ENCODE measurements at regions not wholly inside any gene's neighbourhood (a gene's known extent, or its start where the extent isn't known, plus 50 kb on each side); places are given as distances from the start of the nearest gene placed in this dataset.

DNA sequence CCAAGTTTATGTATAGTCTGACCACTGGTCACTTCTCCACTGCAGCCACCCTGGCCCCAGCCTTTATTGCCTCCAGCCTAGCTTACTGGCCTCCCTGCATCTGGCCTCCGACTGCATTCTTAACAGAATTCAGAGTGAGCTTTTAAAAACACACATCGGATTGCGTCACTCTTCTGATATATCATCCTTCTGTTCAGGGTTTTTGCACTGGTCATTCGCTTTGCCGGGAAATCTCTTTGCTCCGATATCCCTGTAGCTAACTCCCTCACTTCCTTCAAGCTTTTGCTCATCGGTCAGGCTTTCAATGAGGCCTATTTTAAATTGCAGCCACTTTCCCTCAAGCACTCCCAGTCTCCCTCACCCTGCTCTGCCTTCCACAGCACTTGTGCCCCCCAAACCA lies 101.6 kb upstream of the DLX2 start:
- no peak for DNase-seq (ENCODE audit: low spot score)

DNA sequence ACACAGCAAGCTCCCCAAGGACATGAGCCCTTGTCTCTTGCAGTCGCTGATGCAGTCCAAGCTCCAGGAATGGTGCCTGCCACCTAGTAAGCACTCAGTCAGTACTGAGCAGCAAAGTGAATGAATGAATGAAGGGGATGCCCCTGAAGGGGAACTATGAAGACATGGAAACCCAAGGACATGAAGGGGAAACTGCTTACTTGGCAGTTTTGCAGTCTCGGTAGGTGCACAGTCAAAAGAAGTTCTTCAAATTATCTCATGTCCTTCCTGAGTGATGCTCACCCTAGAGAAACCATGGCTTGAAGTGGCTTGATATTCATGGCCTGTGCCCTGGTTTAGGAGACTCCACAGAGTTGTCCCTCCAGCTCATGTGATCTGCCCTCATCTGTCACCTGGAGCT lies 102.1 kb upstream of the DLX2 start:
- DNase-seq (ENCODE audit: low spot score): no peak

GRCh38 chr2:172205292-172205691 lies 102.6 kb upstream of the DLX2 start:
- no peak for DNase-seq (ENCODE audit: low spot score)

DNA sequence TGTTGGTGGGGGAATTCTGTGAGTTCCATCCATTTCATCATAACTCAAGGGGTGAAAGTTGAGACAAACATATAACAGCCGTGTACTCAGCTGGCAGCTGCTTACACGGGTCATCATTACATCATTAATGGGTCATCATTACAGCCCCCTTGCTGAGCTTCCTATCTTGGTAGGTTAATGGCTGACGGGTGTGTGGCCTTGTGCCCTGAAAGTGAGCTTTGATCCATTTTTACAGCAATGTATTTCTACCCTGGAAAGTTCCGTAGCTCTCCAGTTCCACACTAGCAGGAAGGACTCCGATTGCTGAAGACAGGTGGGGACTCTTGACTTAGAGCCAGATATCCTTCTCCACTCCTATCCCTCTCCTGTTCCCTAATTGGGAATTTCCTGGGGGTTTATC lies 105.2 kb upstream of the DLX2 start:
- DNase-seq (ENCODE audit: low spot score): no peak

- DNase-seq (ENCODE audit: low spot score): no peak
These were observed 106.2 kb upstream of the DLX2 start for GRCh38 chr2:172208791-172209325.

- DNase-seq (ENCODE audit: low spot score): no peak
These were observed 107.9 kb upstream of the DLX2 start for GRCh38 chr2:172210599-172210998.

- DNase-seq (ENCODE audit: low spot score): no peak
These were observed 108.8 kb upstream of the DLX2 start for GRCh38 chr2:172211512-172211911.

GRCh38 chr2:172213116-172213860 lies 110.6 kb upstream of the DLX2 start:
- no peak for DNase-seq (ENCODE audit: low spot score)

DNA sequence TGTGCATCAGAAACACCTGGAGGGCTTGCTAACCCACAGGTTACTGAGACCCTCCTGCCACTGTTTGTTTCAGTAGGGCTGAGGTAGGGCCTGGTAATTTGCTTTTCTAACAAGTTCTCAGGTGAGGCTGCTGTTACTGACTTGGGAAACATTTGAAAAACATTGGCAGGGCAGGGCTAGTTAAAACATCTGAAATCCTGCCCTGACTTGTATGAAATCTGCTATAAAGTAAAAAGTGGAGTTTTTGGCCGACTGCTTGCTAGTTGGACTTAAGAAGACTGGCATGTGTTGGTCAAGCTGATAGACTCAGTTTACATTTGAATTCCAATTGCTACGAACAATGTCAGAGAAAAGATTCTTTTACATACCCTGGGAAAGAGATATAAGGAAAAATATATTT lies 111.6 kb upstream of the DLX2 start:
- DNase-seq (ENCODE audit: low spot score): no peak

DNA sequence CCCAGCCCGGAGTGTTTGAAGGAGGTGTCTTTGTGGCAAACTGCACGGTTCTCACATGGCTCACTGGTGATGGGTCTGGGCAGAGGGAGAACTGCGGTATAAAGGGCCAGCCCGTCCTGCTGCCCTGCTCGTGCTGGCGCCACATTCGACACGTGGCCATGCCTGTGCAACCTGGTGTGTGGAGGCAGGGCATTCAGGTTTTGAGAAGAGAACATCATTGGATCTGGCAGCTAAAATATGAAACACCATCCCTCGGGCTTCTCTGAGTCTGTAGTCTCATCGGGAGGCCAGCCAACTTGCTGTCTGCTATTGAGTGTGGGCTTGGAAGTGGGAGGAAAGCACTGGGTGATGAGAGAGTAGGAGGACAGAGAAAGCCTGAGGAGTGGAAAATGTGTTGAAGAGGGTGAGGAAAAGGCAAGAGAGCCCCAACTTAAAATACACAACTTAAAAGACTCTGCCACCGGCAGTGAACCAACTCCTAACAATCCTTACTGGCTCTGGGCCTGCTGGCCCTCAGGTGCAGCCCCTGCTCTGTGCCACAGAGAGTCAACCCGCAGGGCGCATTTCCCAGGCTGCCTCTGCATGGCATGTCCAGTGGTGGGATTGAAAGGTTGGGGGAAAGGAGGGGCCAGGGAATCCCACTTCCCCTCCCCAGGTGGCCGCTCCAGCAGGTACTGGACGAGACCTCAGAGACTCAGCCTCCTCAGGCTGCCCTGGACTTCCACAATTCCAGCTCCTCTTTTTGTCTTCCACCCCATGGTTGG lies 112.7 kb upstream of the DLX2 start:
- no peak for DNase-seq (ENCODE audit: low spot score)

DNA sequence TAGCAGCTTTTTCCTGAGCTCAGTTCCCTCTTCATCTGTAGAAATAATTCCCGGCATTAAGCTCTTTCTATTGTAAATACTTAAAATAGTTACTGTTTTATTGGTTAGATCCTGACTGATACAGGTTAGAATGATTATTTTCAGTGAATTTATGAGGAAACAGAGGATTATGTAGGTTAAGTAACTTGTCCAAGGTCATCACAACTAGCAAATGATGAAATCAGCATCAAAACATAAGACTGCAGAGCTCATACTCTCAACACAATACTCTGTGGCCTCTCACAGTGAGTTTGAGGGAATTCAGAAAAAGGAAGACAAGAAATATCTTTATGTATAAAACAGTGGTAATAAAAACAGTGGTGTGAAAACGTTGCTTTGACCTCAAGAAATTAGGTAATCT lies 113.2 kb upstream of the DLX2 start:
- DNase-seq (ENCODE audit: low spot score): no peak

GRCh38 chr2:172216477-172216876 lies 113.8 kb upstream of the DLX2 start:
- no peak for DNase-seq (ENCODE audit: low spot score)

DNA sequence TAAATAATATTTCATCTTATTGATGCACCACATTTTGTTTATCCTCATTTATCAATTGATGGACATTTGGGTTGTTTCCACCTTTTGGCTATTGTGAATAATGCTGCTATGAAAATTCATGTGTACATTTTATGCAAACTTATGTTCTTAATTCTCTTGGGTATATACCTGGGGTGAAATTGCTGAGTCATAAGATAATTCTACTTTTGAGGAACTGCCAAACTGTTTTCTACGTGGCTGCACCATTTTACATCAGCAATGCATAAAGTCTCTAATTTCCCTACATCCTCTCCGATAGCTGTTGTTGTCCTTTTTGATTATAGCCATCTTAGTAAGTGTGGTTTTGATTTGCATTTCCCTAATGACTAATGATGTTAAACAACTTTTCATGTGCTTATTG lies 116.5 kb upstream of the DLX2 start:
- no peak for DNase-seq (ENCODE audit: low spot score)

DNA sequence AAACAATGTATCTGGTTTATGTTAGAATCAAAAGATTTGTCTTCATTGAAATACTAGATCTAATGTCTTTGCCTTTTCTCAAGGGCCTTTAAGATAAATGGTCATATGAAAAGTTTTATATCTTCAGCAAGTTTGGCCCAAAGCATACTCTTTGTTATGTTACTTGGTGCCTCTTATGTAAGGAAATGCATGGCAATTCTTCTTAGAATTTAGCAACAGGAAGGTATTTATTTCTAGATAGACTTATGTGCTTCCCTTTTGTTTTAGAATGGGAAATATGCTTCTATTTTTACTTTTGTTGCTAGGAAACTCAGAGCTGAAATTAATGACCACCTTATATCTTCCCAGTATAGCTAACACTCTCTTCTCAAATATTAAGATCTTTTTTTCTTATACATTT lies 117.4 kb upstream of the DLX2 start:
- DNase-seq (ENCODE audit: low spot score): no peak

- no peak for DNase-seq (ENCODE audit: low spot score)
These were observed 120.9 kb upstream of the DLX2 start for GRCh38 chr2:172223601-172224054.

DNA sequence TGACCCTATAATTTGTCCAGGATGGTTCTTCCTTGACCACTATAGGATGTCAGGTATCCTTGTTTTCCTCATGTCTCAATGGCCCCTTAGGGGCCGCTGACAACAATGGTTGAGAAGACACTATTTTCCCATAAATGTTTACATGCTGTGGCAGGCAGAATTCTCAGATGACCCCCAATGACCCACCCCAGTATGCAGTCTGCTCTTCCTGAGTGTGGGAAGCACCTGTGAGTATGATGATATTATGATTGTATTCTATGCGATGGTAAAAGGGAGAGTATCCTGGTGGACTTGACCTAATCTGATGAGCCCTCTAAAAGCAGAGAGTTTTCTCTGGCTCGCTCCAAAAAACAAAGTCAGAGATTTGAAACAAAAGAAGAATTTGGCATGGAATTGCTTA lies 123.1 kb upstream of the DLX2 start:
- DNase-seq (ENCODE audit: low spot score): no peak

GRCh38 chr2:172226244-172227061 lies 123.8 kb upstream of the DLX2 start:
- no peak for DNase-seq (ENCODE audit: low spot score)

DNA sequence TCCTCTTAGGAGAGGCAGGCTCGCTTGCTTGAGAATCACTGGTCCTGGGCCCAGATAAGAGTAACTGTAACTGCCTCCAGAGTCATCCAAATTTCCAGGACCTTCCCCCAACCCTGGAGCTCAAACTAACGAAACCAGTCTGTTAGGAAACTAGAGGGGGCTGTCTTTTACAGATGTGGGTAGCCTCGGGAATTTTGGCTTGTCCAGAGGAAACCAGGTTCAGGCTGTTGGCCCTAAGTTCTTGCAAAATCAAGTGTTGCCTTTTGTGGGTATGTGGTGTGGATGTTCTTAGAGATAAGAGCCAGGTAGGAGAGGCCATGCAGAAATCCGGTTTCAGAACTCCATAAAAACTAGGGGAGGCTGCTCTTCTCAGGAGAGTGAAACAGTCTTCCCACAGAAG lies 125.0 kb upstream of the DLX2 start:
- DNase-seq (ENCODE audit: low spot score): no peak

GRCh38 chr2:172228177-172228808 lies 125.6 kb upstream of the DLX2 start:
- no peak for DNase-seq (ENCODE audit: low spot score)

DNA sequence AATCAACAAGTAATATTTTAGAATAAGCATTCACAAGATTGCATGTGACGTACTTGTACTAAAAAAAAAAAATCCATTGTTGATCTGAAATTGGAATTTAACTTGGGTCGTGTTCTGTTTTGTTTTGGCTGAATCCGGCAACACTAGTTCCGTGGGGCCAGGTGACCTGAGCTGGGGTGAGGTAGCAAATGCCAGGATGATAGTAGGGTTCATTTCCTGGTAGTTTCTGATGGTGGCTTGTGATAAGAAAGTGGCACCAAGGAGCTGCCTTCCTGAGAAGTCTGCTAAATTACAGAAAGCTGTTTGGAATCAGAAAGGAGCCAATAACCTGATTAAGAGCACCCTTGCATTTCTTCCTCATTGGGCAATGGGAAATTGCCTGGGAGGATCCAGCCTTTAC lies 126.4 kb upstream of the DLX2 start:
- DNase-seq (ENCODE audit: low spot score): no peak

GRCh38 chr2:172230332-172230888 lies 127.7 kb upstream of the DLX2 start:
- DNase-seq (ENCODE audit: low spot score): no peak
